NCI-H2227 treated with DMSO at 0.1 percent for 48 hours (cell line): ENCODE measurements at regions not wholly inside any gene's neighbourhood (a gene's known extent, or its start where the extent isn't known, plus 50 kb on each side); places are given as distances from the start of the nearest gene placed in this dataset.

Experiments used
- DNase-seq: peaks from one replicate; lab custom pipeline; 2025; lab: John Stamatoyannopoulos, UW

DNA sequence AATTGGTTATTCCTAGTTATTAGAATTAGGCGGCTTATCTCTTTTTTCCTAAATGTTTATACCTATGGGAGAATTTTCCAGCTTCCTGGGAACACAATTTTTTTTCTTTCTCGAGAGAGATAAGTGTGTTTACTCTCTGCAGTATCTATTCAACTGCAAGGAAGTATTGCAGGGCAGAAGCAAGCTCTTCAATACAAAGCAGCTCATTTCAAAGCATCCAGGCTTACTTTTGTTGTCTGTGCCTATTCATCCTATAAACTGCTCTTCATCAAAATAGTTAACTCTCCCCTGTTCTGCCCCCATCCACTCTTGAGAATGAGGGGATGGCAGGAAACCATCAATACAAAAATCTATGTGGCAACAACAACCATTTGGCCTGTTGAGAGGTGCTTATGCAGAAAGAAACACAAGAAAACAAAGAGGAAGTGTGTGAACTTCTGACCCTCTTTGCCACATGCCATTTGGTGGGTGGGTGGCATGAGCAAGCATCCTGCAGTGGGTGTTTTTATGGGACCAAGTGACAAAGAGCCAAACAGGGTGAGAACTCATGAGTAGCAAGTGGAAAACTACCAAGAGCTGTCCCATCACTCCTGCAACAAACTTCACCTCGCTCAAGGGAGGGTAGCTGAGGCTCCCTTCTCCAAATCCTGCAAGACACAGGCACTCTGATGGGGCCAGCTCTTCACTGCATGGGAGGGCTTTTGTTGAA lies 50.6 kb upstream of the MRPS6 start:
- DNase-seq = no peak

DNA sequence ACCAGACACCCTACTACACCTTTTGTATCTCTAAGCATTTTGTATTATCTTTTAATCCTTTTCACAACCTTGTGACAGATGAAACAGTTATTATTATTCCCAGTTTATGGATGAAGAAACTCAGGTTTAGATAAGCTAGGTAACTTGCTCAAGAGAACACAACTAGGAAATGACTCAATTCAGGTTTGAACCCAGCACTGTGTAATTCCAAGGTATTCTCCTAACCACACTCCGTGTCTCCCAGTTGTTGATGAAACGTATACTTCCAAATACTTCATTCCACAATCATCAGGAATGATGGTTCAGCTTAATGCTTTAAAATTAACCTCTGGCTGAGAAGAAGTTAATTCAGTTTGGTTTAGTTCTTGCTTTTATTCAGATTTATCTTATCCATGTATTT lies 51.7 kb upstream of the MRPS6 start:
- no peak for DNase-seq

DNA sequence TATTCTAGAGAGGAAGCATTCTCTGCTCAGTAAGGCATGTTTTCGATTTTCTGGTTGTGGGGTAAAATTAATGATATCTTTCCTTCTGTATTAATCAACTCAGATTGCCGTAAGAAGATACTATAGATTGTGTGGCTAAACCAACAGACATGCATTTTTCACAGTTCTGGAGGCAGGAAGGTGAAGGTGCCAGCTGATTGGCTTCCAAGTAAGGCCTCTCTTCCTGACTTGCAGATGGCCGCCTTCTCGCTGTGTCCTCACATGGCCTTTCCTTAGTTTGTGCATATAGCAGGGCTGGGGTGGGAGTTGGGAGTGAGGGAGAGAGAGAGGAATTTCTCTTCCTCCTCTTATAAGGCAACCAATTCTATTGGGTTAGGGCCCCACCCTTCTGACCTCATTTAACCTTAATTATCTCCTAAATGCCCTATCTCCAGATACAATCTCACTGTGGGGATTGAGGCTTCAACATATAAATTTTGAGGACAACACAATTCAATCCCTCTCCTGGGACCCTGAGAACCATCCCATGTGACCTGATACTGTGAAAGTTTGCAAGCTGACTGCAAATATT lies 52.3 kb upstream of the MRPS6 start:
- no peak for DNase-seq

DNA sequence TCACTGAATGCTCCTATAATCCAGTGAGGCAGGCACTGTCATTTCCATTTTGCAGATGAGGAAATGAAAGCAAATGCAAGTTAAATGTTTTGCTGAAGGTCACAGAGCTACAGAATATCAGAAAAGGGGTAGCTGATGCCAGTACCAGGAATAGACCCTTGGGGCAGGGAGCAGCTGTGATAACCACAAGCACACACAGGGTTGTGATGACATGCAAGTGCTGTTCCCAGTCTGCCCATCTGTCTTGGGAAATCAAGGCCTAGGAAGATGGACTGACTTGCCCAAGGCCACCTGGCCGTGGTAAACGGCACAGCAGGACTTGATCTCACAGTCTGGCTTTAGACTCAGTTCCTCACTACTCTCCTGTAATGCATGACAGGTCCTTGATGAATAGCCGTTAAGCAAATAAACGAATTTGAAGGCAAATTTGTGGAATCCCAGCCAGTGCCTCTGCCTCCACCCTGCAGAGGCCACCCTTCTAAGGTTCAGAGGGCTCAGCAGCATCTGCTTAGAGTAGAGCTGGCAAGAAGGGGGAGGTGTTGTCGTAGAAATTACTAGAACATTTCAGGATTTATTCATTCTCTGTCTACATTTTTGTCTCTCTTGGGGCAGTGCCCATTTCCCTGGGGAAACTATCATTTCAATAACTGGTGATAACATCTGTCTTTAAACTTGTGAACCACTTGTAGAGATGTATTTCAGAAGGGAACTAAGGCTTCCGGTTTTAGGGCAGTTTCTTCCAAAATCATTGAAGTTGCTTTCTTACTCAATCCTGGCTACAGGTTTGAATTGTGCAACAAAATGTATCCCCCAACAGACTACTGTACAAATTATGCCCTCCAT lies 53.2 kb upstream of the MRPS6 start:
- DNase-seq = no peak

DNA sequence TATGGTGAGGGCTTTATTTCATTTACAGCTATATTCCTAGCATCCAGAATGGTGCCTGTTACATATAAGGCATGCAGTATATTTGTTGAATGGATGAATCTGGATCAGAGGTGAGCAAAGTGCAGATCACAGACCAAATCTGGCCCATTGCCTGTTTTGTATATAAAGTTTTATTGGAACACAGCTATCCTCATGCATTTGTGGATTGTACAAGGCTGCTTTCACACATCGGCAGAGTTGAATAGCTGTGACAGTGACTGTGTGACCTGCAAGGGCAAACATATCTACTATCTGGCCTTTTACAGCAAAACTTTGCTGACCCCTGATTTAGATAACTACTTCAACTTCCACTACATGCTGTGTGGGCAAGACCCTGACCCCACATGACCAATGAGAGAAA lies 54.0 kb upstream of the MRPS6 start:
- no peak for DNase-seq

DNA sequence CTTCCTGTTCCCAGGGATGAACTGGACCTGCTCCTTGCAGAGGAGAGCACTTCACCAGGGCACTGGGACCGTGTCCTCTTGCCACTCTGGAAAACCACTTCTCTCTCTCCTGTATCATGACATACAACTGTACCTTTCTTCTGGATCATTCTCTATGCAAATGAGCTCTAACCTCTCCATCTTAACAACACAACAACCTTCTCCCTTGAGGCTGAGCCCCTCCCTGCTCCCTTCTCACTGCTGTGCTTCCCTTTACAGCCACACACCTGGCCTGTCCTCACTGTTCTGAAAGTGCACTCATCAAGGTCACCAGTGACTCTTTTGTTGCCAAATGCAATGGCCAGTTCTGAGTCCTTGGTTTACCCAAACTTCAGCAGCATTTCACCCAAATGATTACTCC lies 54.5 kb upstream of the MRPS6 start:
- no peak for DNase-seq

DNA sequence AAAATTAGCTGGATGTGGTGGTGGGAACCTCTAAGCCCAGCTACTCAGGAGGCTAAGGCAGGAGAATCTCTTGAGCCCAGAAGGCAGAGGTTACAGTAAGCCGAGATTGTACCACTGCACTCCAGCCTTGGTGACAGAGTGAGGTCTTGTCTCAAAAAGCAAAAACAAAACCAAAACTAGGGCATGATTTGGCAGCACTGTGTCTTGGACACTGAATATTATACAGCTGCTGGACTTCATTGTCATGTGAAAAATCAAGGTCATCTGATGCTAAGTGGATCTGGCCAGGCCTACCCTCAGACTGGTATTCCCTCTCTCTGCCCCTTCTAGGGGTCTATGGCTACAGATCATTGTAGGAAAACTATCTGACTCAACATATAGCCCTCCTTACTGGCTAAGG lies 55.2 kb upstream of the MRPS6 start:
- DNase-seq = no peak

DNA sequence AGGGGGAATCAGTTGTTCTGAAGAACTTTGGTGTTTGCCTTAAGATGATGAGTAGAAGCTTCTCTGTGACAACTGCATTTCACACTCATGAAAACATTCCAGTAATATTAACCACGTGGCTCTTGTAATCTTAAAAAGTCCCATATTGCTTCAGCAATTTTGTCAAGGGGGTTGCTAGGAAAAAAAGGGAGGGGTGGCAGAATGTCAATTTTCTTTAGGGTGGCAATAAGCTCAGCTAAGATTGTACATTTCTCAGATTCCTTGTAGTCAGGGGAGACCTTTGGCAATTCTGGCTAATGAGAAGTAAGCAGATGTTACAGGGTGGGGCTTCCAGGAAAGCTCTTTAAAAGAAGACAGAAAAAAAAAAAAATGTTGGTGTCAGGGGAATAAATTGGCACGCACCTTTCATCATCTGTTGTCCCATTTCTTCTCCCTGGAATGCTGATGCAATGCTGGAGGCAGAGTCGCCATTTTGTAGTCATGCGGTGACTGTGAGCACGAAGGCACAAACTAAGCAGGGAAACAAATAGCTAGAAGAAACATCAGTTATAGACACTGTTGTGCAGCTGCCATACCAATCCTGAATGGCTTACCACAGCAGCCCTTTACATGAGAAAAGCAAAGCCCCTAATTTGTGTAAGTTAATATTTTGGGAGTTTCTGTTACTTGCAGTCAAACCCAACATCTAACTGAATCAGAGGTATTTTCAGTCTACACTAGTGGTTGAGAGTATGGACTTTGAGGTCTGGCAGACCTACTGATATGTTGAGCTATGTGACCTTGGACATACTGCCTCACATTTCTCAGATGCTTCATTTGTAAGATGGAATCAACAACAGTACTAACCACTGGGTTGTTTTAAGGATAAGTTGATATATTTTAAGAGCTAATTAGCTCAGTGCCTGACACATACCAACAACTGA lies 56.1 kb upstream of the MRPS6 start:
- DNase-seq = no peak

DNA sequence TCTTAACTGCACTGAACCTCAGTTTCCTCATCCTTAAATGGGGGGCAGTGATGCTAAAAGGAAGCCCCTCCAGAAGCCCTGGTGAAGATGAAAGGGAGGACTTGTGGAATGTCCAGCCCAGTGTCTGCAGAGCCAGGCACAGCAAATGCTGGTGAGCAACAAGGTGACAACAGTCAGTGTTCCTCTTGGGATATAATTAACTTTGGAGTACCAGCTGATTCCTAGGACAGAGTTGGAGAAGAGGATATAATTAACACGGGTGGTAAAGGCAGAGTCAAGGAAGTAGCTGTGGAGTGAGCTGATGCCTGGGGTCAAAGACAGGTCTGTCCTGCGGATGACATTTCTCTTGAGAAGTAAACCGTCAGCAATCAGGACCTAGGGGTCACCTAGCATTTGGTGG lies 60.7 kb upstream of the MRPS6 start:
- DNase-seq = no peak

DNA sequence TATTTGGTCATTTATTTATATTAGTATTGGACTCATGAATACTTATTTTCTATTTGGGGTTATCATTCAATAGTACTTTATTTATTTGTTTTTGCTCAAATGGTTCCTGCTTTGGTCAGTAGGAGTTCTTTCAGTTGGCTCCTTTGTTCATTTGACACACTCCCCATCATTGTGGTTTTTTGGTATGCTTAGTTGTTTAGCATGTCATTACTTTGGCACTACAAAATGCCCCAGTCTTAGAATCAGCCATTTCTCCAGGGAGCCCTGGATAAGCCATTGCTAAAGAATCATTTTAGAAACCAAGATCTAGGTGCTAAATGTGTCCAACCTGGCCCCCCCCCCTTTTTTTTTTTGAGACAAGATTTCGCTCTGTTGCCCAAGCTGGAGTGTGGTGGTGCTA lies 61.7 kb upstream of the MRPS6 start:
- no peak for DNase-seq

DNA sequence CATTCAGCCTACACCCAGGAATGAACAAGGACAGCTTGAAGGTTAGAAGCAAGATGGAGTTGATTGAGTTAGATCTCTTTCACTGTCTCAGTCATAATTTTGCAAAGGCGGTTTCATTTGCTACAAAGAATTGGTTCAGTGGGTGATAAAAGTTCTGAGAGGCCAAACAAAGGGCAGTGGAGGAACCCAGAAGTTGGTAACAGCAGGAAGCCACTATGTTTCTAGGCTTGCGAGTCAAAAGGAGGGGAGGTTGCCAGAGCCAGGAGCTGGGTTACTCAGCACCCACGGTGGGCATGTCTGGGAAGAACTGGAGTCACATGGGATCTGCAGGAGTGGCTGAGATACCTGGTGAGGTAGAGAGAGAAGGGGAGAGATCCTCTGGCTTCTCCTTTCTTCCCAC lies 64.2 kb upstream of the MRPS6 start:
- DNase-seq = no peak

DNA sequence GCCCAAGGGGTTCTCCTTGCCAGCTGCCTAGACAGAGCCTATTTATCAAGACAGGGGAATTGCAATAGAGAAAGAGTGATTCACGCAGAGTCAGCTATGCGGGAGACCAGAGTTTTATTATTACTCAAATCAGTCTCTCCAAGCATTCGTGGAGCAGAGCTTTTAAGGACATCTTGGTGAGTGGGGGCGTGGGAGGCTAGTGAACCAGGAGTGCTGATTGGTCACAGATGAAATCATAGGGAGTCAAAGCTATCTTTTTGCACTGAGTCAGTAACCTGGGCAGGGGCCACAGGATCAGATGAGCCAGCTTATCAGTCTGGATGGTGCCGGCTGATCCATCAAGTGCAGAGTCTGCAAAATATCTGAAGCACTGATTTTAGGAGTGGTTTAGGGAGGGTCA lies 64.8 kb upstream of the MRPS6 start:
- no peak for DNase-seq

DNA sequence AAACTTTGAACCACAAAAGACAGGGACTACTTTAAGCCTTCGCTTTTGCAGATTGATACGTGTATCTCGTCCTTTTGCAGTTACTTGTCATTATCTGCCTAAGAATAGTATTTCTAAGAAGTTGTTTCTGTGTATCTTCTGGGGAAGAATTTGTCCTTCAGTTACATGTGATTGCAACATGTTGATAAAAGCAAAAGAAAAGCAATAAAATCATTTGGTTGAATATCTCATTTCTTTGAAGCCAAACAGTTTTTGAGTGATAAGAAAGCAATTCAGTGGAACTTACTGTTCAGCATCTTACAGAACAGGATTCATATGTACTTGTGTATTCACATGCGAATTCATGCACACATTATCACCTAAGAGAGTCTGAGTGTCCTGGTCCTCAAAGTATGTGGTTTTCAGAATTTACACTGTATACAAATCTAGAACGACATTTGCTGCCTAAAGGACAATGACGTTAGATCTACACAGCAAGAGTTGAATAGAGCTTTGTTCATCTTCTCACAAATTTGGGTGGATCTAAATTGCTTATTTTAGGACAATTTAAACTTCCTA lies 66.7 kb upstream of the MRPS6 start:
- no peak for DNase-seq

DNA sequence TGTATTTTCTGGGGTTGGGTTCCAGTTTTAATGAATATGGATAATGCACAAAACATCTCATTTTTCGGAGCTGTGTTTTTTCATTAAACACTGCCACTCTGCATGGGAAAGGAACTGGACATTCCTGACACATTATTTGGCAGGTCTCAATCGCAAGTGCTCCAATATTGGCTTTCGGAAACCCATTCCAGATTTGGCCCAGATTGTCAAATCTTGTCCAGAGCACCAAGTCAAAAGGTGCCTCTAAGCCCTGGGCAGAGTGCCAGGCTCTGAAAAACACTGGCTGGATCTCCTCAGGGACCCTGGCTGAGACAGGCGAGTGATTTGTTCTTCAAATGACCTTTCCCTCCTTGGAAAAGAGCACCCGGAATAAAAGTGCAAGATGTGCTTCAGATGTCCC lies 68.4 kb upstream of the MRPS6 start:
- no peak for DNase-seq

DNA sequence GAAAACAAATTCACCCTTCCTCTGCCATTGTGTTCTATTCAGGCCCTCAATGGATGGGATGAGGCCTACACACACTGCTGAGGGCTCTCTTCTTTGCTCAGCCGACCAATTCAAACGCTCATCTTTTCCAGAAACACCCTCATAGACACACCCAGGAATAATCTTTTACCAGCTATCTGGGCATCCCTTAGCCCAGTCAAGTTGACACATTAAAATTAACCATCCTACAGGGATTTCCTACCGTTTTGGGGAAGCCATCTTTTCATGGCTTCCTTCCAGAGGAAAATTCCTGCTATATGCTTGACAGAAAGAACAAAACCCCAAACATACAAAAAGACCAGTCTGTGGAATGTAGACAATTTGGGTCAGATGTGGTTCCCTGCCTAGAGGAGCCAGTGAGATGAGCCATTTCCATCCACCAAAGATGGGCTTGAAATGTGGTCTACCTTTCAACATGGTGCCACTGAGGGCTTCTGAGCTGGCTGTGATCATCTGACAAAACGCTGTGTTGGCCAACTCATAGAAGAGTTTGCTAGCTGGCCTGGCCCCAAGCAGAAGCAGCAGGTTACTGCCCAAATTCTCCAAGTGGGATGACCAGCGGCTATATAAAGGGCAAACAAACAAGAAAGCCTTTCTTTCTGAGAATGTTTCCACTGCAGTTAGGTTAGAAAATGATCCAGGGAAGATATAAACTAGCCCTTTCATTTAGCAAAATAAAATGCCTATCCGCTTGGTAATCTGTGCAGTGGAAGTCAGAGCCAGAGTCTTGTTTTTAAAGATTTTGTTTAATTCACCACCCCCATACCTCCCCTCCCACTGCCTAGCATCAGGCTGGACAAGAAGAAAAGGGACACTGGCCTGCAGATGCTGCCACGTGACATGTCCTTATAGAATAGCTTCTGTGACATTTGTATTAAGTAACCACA lies 69.1 kb upstream of the MRPS6 start:
- DNase-seq = no peak

DNA sequence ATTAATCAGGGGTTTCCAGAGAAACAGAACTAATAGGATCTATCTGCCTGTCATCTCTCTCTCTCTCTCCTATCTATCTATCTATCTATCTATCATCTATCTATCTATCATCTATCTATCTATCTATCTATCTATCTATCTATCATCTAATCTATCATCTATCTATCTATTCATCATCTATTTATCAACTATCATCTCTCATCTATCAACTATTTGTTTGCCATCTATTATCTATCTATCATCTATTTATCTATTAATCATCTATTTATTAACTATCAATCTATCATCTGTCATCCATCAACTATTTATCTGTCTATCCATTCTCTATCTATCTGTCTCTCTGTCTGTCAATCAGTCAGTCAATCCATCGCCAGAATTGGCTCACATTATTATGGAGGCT lies 70.0 kb upstream of the MRPS6 start:
- no peak for DNase-seq

DNA sequence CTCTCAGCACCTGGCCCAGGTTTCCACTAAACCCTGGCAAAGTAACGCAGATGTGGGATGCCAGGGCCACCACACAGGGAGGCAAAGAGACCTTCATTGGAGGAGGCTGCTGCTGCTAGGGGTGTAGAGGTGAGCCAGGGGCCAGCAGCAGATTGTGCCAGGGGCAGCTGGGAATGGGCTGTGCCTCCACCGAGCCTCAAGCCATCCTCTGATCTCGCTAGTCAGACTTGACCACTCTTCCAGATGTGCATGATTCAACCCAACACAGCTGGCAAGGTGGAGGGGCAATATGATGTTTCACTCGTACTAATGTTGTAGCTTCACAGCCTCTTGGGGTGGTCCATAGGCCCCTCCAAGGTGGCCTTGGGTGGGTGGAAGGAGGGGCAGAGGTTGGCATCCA lies 73.0 kb upstream of the MRPS6 start:
- no peak for DNase-seq

DNA sequence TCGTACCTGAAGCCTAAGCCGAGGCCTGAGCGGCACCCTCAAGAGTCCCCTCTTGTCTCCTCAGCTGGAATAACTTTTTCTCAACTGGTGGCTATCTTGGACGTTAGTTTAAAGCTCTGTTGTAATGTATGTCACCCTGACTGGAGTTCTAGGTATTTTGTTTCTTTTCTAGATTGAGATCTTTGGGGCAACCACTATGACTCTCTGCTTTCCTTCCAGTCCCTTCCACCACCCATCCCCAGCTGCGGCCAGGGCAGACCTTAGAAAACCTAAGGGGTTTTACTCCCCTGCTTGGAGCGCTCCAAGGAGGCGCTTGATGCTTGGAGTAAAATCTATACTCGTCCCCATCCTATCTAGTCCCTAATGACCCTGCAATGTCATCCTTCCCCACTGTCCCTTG lies 74.6 kb upstream of the MRPS6 start:
- no peak for DNase-seq

DNA sequence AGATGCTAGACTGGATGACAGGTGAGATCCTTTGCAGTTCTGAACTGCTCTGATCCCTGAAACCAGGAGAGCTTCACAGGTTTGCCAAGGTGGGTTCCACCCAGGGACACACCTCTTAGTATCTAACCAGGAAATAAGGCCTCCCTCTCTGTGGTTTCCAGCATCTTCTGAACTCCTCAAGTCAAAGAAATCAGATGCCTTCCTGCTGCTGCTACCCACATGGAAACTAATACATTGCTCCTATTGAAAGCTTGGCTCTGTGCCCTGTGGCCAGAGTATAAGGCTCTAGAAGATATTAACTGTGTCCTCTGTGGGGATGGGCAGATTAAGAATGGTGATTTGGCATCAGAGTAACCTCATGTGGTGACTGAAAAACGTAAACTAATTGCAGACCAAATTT lies 75.0 kb upstream of the MRPS6 start:
- DNase-seq = no peak

DNA sequence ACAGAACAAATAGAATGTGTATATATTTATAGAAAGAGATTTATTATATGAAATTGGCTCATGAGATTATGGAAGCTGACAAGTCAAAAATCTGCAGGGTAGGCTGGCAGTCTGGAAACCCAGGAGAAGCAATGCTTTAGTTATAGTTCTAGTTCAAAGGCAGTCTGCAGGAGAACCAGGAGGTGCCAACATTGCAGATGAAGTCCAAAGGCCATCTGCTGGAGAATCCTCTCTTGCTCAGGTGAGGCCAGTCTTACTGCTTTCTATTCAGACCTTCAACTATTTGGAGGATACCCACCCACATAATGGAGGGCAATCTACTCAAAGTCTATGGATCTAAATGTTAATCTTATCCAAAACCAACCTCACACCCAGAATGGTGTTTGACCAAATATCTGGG lies 75.9 kb upstream of the MRPS6 start:
- no peak for DNase-seq

DNA sequence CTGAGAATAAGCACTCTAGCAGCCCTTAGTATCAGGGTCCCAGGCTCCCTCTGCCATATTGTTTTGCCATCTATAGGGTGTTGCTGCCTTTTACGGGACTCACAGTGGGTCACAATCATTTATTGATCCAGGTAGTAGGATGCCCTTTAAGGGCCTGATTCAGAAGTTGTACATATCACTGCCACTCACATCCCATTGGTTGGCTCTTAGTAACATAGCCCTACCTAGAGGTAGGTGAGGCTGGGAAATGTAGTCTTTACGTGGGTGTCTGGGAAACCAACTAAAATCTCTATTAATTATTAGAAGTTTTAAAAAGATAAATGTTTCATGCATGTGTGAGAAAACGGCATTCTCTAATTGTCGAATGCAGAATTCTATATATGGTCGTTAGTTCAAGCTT lies 78.8 kb upstream of the ATP5PO start:
- no peak for DNase-seq
